ENCODE measurements at regions not wholly inside any gene's neighbourhood (a gene's known extent, or its start where the extent isn't known, plus 50 kb on each side); places are given as distances from the start of the nearest gene placed in this dataset.

GRCh38 chr6:169363590-169363989, 109.9 kb upstream of the THBS2 start:
- no peak for TF ChIP-seq CTCF (IDR thresholded peaks at IDR 0.05)
- no peak for TF ChIP-seq ZFX (IDR thresholded peaks at IDR 0.05; ENCODE audit: borderline replicate concordance)

All from 22Rv1 (cell line).